OCI-LY3 (cell line): ENCODE measurements at regions not wholly inside any gene's neighbourhood (a gene's known extent, or its start where the extent isn't known, plus 50 kb on each side); places are given as distances from the start of the nearest gene placed in this dataset.

Experiments
- H2AFZ ChIP-seq: fragments of 200-600, 300-600 bp; shearing (Covaris generic); 2 replicates; pipeline ENCODE4 v1.6.0; 2014; ENCODE audit warnings: antibody characterized with exemption, low read depth, low read length
- H3K27ac ChIP-seq: fragments of 200-600, 300-600 bp; sonication (generic); 2 replicates; pipeline ENCODE4 v1.5.1; 2014; ENCODE audit warnings: mild to moderate bottlenecking, low read length, moderate library complexity, mixed read lengths
- H3K27me3 ChIP-seq: fragments of 200-600, 300-600 bp; sonication (generic); 2 replicates; pipeline ENCODE4 v1.6.1; 2014; ENCODE audit warnings: low read depth, low read length, mixed read lengths
- H3K36me3 ChIP-seq: fragments of 200-600, 300-600 bp; sonication (generic); replicated peaks from 2 replicates; pipeline ENCODE3; 2014; ENCODE audit warnings: low read depth, low read length, mixed read lengths
- H3K4me1 ChIP-seq: fragments of 300-600, 200-600 bp; sonication (generic); 2 replicates; pipeline ENCODE4 v1.6.1; 2014; ENCODE audit warnings: low read length, mixed read lengths
- H3K4me2 ChIP-seq: fragments of 200-600, 300-600 bp; sonication (generic); 2 replicates; pipeline ENCODE4 v1.6.1; 2014; ENCODE audit warnings: low read length, mixed read lengths
- H3K4me3 ChIP-seq: fragments of 300-600, 200-600 bp; sonication (generic); 2 replicates; pipeline ENCODE4 v1.5.1; 2014; ENCODE audit warnings: antibody characterized with exemption, mild to moderate bottlenecking, low read length, moderate library complexity
- H3K79me2 ChIP-seq: fragments of 300-600, 200-600 bp; shearing (Covaris generic); 2 replicates; pipeline ENCODE4 v1.6.1; 2014; ENCODE audit warnings: mild to moderate bottlenecking, low read length, mixed read lengths
- H3K9ac ChIP-seq: fragments of 300-600, 200-600 bp; shearing (Covaris generic); 2 replicates; pipeline ENCODE4 v1.6.0; 2014; ENCODE audit warnings: mild to moderate bottlenecking, low read length, moderate library complexity
- H3K9me3 ChIP-seq: fragments of 200-600, 300-600 bp; shearing (Covaris generic); 2 replicates; pipeline ENCODE4 v1.6.1; 2014; ENCODE audit warnings: low read length, mixed read lengths; ENCODE audit not compliant: insufficient read depth
- H4K20me1 ChIP-seq: fragments of 200-600, 300-600 bp; sonication (generic); 2 replicates; pipeline ENCODE4 v1.6.1; 2016; ENCODE audit warnings: low read length, mixed read lengths; ENCODE audit not compliant: insufficient read depth
- CTCF ChIP-seq: fragments of 200-600, 300-600 bp; sonication (generic); IDR thresholded peaks from 2 replicates; pipeline ENCODE4 v1.5.1; 2014; ENCODE audit warnings: antibody characterized with exemption, low read length, low read depth
- EZH2phosphoT487 ChIP-seq: fragments of 200-600 bp; shearing (Covaris generic); IDR thresholded peaks from 2 replicates; pipeline ENCODE4 v1.6.1; 2018; ENCODE audit warnings: antibody characterized with exemption, mixed run types, low read depth

DNA sequence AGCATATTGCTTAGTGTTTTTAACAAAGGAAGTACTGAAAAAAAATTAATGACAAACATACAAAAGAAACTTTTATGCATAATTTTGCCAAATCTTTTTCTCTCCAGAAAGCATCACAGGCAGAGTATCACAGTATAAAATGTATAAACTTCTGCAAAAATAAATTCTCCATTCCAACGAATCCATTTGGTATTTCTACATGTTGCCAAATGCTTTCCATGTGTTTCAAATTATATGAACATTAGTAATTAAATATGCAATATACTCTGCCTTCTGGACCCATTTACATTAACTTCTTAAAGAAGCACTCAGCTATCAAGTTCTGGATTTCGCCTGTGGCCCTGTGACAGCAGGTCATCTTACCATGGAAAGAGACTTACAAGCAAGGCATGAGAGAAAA is 189.1 kb upstream of the ALCAM start:
- Histone ChIP-seq H2AFZ (no peak overlapping the region), H3K4me3 (no peak overlapping the region)

DNA sequence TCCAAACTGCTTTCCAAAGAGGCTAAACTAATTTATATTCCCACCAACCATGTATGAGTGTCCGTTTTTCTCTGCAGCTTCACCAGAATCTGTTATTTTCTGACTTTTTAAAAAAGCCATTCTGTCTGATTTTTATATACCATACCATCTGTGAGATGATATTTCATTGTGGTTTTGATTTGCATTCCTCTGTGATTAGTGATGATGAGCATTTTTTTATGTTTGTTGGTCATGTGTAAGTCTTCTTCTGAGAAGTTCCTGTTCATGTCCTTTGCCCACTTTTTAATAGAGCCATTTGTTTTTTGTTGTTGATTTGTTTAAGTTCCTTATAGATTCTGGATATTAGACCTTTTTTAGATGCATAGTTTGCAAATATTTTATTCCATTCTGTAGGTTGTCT is 179.4 kb upstream of the ALCAM start:
- no peak overlapping the region for H3K4me3 ChIP-seq

More for the DNA sequence above, 189.1 kb upstream of the ALCAM start:
- Histone ChIP-seq H3K4me2 (no peak overlapping the region), H3K36me3 (no peaks in the 10 kb centered on the region), H3K9ac (no peak overlapping the region), H3K27me3 (no peaks in the 10 kb centered on the region), H3K4me1 (no peaks in the 10 kb centered on the region), H3K79me2 (no peaks in the 10 kb centered on the region), H3K27ac (no peak overlapping the region), H3K9me3 (no peaks in the 10 kb centered on the region), H4K20me1 (no peaks in the 10 kb centered on the region)
- TF ChIP-seq EZH2phosphoT487 (no peak), CTCF (no peak)

GRCh38 chr3:105195260-105195659 is 171.4 kb upstream of the ALCAM start:
- Histone ChIP-seq H2AFZ (no peak overlapping the region), H3K79me2 (no peaks in the 10 kb centered on the region), H3K4me3 (no peak overlapping the region), H3K27ac (no peak overlapping the region), H3K27me3 (no peaks in the 10 kb centered on the region), H3K4me2 (no peak overlapping the region), H4K20me1 (no peaks in the 10 kb centered on the region), H3K9ac (no peak overlapping the region), H3K9me3 (no peaks in the 10 kb centered on the region), H3K4me1 (peaks cover 17% of the 10 kb centered on the region), H3K36me3 (no peaks in the 10 kb centered on the region)
- TF ChIP-seq EZH2phosphoT487 (no peak), CTCF (no peak)

More for the DNA sequence above, 179.4 kb upstream of the ALCAM start:
- Histone ChIP-seq H3K4me1 (no peaks in the 10 kb centered on the region), H2AFZ (no peak overlapping the region), H3K27me3 (no peaks in the 10 kb centered on the region), H4K20me1 (no peaks in the 10 kb centered on the region), H3K79me2 (no peaks in the 10 kb centered on the region), H3K9me3 (no peaks in the 10 kb centered on the region; the same call in 1 of the 2 replicates), H3K9ac (no peak overlapping the region), H3K4me2 (no peak overlapping the region), H3K36me3 (peaks cover 4% of the 10 kb centered on the region), H3K27ac (no peak overlapping the region)
- TF ChIP-seq EZH2phosphoT487 (no peak), CTCF (no peak)

- Histone ChIP-seq H3K9me3 (no peaks in the 10 kb centered on the region), H2AFZ (peak overlapping the region; percentile 28; the same call in 1 of the 2 replicates), H3K4me3 (peak overlapping the region; percentile 23; the same call in 1 of the 2 replicates), H3K36me3 (no peaks in the 10 kb centered on the region), H3K4me2 (peak overlapping the region; percentile 60), H3K27ac (no peak overlapping the region), H3K79me2 (no peaks in the 10 kb centered on the region), H4K20me1 (no peaks in the 10 kb centered on the region), H3K4me1 (peaks cover 17% of the 10 kb centered on the region), H3K27me3 (no peaks in the 10 kb centered on the region), H3K9ac (no peak overlapping the region)
- TF ChIP-seq CTCF = no peak
- no peak for TF ChIP-seq EZH2phosphoT487
Measured at GRCh38 chr3:105197863-105198262, 168.8 kb upstream of the ALCAM start.
